GM23338 (cell line): ENCODE measurements at regions not wholly inside any gene's neighbourhood (a gene's known extent, or its start where the extent isn't known, plus 50 kb on each side); places are given as distances from the start of the nearest gene placed in this dataset.

ENCODE experiments used
- ATAC-seq: fragments of 200-7000 bp; cut with Tn5 transposase; 3 replicates; pipeline ENCODE4 v1.9.1; 2020
- DNase-seq: peaks from one replicate; pipeline ENCODE4 v3.0.0-alpha.2; 2015; ENCODE audit warnings: low spot score
- H2AFZ ChIP-seq: fragments of 200-600 bp; sonication (generic); 2 replicates; pipeline ENCODE4 v1.8.0; 2016; ENCODE audit warnings: antibody characterized with exemption, mild to moderate bottlenecking, moderate library complexity
- H3F3A ChIP-seq: fragments of 200-600 bp; sonication (generic); replicated peaks from 2 replicates; pipeline ENCODE4 v1.8.0; 2017; ENCODE audit warnings: antibody characterized with exemption, mixed run types, low read depth
- H3K27ac ChIP-seq: fragments of 200-600 bp; sonication (generic); 2 replicates; pipeline ENCODE4 v1.6.1; 2016; ENCODE audit warnings: low read depth
- H3K27me3 ChIP-seq: fragments of 200-600 bp; sonication (generic); 2 replicates; pipeline ENCODE4 v1.8.0; 2016; ENCODE audit warnings: mild to moderate bottlenecking, mixed run types, moderate library complexity; ENCODE audit not compliant: insufficient read depth
- H3K36me3 ChIP-seq: fragments of 200-600 bp; sonication (generic); 2 replicates; pipeline ENCODE4 v1.8.0; 2016; ENCODE audit warnings: mild to moderate bottlenecking; ENCODE audit not compliant: insufficient read depth
- H3K4me1 ChIP-seq: fragments of 200-600 bp; sonication (generic); 2 replicates; pipeline ENCODE4 v1.8.0; 2016; ENCODE audit warnings: mild to moderate bottlenecking, moderate library complexity; ENCODE audit not compliant: insufficient read depth
- H3K4me2 ChIP-seq: fragments of 200-600 bp; sonication (generic); 2 replicates; pipeline ENCODE4 v1.7.1; 2017; ENCODE audit warnings: mixed run types
- H3K4me3 ChIP-seq: fragments of 200-600 bp; sonication (generic); 2 replicates; pipeline ENCODE4 v1.6.1; 2016; ENCODE audit warnings: mixed run types
- H3K79me2 ChIP-seq: fragments of 200-600 bp; sonication (generic); replicated peaks from 2 replicates; pipeline ENCODE4 v1.8.0; 2017; ENCODE audit warnings: mild to moderate bottlenecking; ENCODE audit not compliant: insufficient read depth
- H3K9me2 ChIP-seq: fragments of 200-600 bp; sonication (generic); 2 replicates; pipeline ENCODE4 v1.8.0; 2017; ENCODE audit not compliant: insufficient read depth
- H4K20me1 ChIP-seq: fragments of 200-600 bp; sonication (generic); replicated peaks from 2 replicates; pipeline ENCODE4 v1.8.0; 2017; ENCODE audit warnings: mild to moderate bottlenecking; ENCODE audit not compliant: insufficient read depth
- H3K27ac Mint-ChIP-seq: 2 replicates; pipeline ENCODE4 v1.8.0; 2020; ENCODE audit warnings: inconsistent platforms, mild to moderate bottlenecking, moderate library complexity, mixed read lengths
- H3K27me3 Mint-ChIP-seq: 3 replicates; pipeline ENCODE4 v1.8.0; 2022; ENCODE audit warnings: low read depth, mild to moderate bottlenecking, moderate library complexity, mixed read lengths, inconsistent platforms; ENCODE audit not compliant: insufficient read depth, poor library complexity
- H3K36me3 Mint-ChIP-seq: 3 replicates; pipeline ENCODE4 v1.8.0; 2021; ENCODE audit warnings: low read depth, mild to moderate bottlenecking, inconsistent platforms, moderate library complexity, mixed read lengths
- H3K4me1 Mint-ChIP-seq: 3 replicates; pipeline ENCODE4 v1.8.0; 2020; ENCODE audit warnings: mild to moderate bottlenecking, inconsistent platforms, mixed read lengths
- H3K4me3 Mint-ChIP-seq: 3 replicates; pipeline ENCODE4 v1.8.0; 2021; ENCODE audit warnings: moderate library complexity, mild to moderate bottlenecking, inconsistent platforms, mixed read lengths
- H3K9me3 Mint-ChIP-seq: 3 replicates; pipeline ENCODE4 v1.8.0; 2020; ENCODE audit warnings: moderate library complexity, mild to moderate bottlenecking, inconsistent platforms, mixed read lengths
- EZH2 ChIP-seq: fragments of 200-600 bp; sonication (generic); IDR thresholded peaks from one replicate; pipeline ENCODE4 v1.8.0; 2017; ENCODE audit warnings: antibody characterized with exemption, mild to moderate bottlenecking, low read depth; ENCODE audit not compliant: unreplicated experiment
- JUNB ChIP-seq: IDR thresholded peaks from one replicate; pipeline ENCODE4 v1.6.1; 2016; ENCODE audit warnings: antibody characterized with exemption; ENCODE audit not compliant: unreplicated experiment
- NANOG ChIP-seq: IDR thresholded peaks from 2 replicates; pipeline ENCODE4 v1.6.1; 2016; ENCODE audit warnings: antibody characterized with exemption, borderline replicate concordance
- REST ChIP-seq: IDR thresholded peaks from one replicate; pipeline ENCODE4 v1.6.1; 2018; ENCODE audit warnings: antibody characterized with exemption; ENCODE audit not compliant: unreplicated experiment
- STAT1 ChIP-seq: IDR thresholded peaks from one replicate; pipeline ENCODE4 v1.6.1; 2016; ENCODE audit warnings: antibody characterized with exemption; ENCODE audit not compliant: unreplicated experiment
- ZNF114 ChIP-seq: fragments of 250-450 bp; sonication (Bioruptor Pico); IDR thresholded peaks from 2 replicates; pipeline ENCODE4 v1.5.0; 2020; ENCODE audit warnings: mild to moderate bottlenecking, moderate library complexity
- ZNF331 ChIP-seq: fragments of 250-450 bp; sonication (Bioruptor Pico); IDR thresholded peaks from 2 replicates; pipeline ENCODE4 v1.5.0; 2020; ENCODE audit warnings: low read depth, mild to moderate bottlenecking, moderate library complexity
- TF ChIP-seq, protein P1 (sequence below): IDR thresholded peaks from 2 replicates; pipeline ENCODE4 v1.6.1; 2016; ENCODE audit warnings: antibody characterized with exemption
- TF ChIP-seq, protein P2 (sequence below): fragments of 250-450 bp; sonication (Bioruptor Pico); IDR thresholded peaks from 2 replicates; pipeline ENCODE4 v1.5.0; 2020; ENCODE audit warnings: mild to moderate bottlenecking, moderate library complexity
- TF ChIP-seq, protein P3 (sequence below), 2 experiments: fragments of 200-600 bp in 1 of 2; sonication (generic) in 1 of 2; conservative IDR thresholded peaks; 2 replicates each; pipeline versions ENCODE4 v1.5.1 to v1.6.1; 2016 to 2017; ENCODE audit warnings: antibody characterized with exemption in 2 of 2, low read depth in 2 of 2, mild to moderate bottlenecking in 2 of 2, moderate library complexity in 1 of 2

- H3K36me3 ChIP-seq: no peaks in the 10 kb centered on the region; the same call in 1 of the 2 replicates
- H3K9me2 ChIP-seq: peaks cover 20% of the 10 kb centered on the region
- H3K4me1 Mint-ChIP-seq: peaks cover 7% of the 10 kb centered on the region
- no peaks in the 10 kb centered on the region for H3K36me3 Mint-ChIP-seq
- no peak overlapping the region for H3K27ac Mint-ChIP-seq
- H3K9me3 Mint-ChIP-seq: no peaks in the 10 kb centered on the region; the same call in 2 of the 3 replicates
- DNase-seq: no peak
- H3K4me1 ChIP-seq: peaks cover 12% of the 10 kb centered on the region; the same call in 1 of the 2 replicates
- no peaks in the 10 kb centered on the region for H3K27me3 ChIP-seq
- H3F3A ChIP-seq: no peaks in the 10 kb centered on the region
- no peaks in the 10 kb centered on the region for H3K79me2 ChIP-seq
- H3K4me3 Mint-ChIP-seq: no peak overlapping the region
- no peak overlapping the region for H3K4me2 ChIP-seq
- no peaks in the 10 kb centered on the region for H3K27me3 Mint-ChIP-seq
- no peaks in the 10 kb centered on the region for H4K20me1 ChIP-seq
- ATAC-seq: no peak
- no peak overlapping the region for H3K27ac ChIP-seq
- TF ChIP-seq ZNF331 (CRISPR knock-in tag): no peak
- TF ChIP-seq NANOG: no peak
- TF ChIP-seq, protein P1, sequence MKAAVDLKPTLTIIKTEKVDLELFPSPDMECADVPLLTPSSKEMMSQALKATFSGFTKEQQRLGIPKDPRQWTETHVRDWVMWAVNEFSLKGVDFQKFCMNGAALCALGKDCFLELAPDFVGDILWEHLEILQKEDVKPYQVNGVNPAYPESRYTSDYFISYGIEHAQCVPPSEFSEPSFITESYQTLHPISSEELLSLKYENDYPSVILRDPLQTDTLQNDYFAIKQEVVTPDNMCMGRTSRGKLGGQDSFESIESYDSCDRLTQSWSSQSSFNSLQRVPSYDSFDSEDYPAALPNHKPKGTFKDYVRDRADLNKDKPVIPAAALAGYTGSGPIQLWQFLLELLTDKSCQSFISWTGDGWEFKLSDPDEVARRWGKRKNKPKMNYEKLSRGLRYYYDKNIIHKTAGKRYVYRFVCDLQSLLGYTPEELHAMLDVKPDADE: no peak
- no peak for TF ChIP-seq REST
- TF ChIP-seq EZH2: no peak
- no peak for TF ChIP-seq ZNF114 (CRISPR knock-in tag)
- TF ChIP-seq STAT1: no peak
- TF ChIP-seq, protein P2, sequence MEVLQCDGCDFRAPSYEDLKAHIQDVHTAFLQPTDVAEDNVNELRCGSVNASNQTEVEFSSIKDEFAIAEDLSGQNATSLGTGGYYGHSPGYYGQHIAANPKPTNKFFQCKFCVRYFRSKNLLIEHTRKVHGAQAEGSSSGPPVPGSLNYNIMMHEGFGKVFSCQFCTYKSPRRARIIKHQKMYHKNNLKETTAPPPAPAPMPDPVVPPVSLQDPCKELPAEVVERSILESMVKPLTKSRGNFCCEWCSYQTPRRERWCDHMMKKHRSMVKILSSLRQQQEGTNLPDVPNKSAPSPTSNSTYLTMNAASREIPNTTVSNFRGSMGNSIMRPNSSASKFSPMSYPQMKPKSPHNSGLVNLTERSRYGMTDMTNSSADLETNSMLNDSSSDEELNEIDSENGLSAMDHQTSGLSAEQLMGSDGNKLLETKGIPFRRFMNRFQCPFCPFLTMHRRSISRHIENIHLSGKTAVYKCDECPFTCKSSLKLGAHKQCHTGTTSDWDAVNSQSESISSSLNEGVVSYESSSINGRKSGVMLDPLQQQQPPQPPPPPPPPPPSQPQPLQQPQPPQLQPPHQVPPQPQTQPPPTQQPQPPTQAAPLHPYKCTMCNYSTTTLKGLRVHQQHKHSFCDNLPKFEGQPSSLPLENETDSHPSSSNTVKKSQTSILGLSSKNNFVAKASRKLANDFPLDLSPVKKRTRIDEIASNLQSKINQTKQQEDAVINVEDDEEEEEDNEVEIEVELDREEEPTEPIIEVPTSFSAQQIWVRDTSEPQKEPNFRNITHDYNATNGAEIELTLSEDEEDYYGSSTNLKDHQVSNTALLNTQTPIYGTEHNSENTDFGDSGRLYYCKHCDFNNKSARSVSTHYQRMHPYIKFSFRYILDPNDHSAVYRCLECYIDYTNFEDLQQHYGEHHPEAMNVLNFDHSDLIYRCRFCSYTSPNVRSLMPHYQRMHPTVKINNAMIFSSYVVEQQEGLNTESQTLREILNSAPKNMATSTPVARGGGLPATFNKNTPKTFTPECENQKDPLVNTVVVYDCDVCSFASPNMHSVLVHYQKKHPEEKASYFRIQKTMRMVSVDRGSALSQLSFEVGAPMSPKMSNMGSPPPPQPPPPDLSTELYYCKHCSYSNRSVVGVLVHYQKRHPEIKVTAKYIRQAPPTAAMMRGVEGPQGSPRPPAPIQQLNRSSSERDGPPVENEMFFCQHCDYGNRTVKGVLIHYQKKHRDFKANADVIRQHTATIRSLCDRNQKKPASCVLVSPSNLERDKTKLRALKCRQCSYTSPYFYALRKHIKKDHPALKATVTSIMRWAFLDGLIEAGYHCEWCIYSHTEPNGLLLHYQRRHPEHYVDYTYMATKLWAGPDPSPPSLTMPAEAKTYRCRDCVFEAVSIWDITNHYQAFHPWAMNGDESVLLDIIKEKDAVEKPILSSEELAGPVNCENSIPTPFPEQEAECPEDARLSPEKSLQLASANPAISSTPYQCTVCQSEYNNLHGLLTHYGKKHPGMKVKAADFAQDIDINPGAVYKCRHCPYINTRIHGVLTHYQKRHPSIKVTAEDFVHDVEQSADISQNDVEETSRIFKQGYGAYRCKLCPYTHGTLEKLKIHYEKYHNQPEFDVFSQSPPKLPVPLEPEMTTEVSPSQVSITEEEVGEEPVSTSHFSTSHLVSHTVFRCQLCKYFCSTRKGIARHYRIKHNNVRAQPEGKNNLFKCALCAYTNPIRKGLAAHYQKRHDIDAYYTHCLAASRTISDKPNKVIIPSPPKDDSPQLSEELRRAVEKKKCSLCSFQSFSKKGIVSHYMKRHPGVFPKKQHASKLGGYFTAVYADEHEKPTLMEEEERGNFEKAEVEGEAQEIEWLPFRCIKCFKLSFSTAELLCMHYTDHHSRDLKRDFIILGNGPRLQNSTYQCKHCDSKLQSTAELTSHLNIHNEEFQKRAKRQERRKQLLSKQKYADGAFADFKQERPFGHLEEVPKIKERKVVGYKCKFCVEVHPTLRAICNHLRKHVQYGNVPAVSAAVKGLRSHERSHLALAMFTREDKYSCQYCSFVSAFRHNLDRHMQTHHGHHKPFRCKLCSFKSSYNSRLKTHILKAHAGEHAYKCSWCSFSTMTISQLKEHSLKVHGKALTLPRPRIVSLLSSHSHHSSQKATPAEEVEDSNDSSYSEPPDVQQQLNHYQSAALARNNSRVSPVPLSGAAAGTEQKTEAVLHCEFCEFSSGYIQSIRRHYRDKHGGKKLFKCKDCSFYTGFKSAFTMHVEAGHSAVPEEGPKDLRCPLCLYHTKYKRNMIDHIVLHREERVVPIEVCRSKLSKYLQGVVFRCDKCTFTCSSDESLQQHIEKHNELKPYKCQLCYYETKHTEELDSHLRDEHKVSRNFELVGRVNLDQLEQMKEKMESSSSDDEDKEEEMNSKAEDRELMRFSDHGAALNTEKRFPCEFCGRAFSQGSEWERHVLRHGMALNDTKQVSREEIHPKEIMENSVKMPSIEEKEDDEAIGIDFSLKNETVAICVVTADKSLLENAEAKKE (CRISPR knock-in tag): no peak
- TF ChIP-seq, protein P3, sequence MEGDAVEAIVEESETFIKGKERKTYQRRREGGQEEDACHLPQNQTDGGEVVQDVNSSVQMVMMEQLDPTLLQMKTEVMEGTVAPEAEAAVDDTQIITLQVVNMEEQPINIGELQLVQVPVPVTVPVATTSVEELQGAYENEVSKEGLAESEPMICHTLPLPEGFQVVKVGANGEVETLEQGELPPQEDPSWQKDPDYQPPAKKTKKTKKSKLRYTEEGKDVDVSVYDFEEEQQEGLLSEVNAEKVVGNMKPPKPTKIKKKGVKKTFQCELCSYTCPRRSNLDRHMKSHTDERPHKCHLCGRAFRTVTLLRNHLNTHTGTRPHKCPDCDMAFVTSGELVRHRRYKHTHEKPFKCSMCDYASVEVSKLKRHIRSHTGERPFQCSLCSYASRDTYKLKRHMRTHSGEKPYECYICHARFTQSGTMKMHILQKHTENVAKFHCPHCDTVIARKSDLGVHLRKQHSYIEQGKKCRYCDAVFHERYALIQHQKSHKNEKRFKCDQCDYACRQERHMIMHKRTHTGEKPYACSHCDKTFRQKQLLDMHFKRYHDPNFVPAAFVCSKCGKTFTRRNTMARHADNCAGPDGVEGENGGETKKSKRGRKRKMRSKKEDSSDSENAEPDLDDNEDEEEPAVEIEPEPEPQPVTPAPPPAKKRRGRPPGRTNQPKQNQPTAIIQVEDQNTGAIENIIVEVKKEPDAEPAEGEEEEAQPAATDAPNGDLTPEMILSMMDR (conservative IDR thresholded peaks at IDR 0.05; ENCODE audit: low read depth in 2 of 2): no peak
- no peak for TF ChIP-seq JUNB
- no peak overlapping the region for H2AFZ ChIP-seq
- no peak overlapping the region for H3K4me3 ChIP-seq
Measured at GRCh38 chr12:67786086-67786485, 137.5 kb downstream of the DYRK2 start.
